Loucy (cell line): ENCODE measurements at regions not wholly inside any gene's neighbourhood (a gene's known extent, or its start where the extent isn't known, plus 50 kb on each side); places are given as distances from the start of the nearest gene placed in this dataset.

Source experiments
- H2AFZ ChIP-seq: fragments of 200-600 bp; sonication (generic); 2 replicates; pipeline ENCODE4 v1.6.0; 2016; ENCODE audit warnings: antibody characterized with exemption, mild to moderate bottlenecking, low read length, moderate library complexity
- H3F3A ChIP-seq: fragments of 200-600 bp; 2 replicates; pipeline ENCODE4 v1.6.0; 2016; ENCODE audit warnings: antibody characterized with exemption, low read depth, mild to moderate bottlenecking
- H3K27me3 ChIP-seq: fragments of 200-600 bp; sonication (generic); 2 replicates; pipeline ENCODE4 v1.6.1; 2014; ENCODE audit warnings: low read length, mild to moderate bottlenecking; ENCODE audit not compliant: insufficient read depth, poor library complexity, severe bottlenecking
- H3K36me3 ChIP-seq: fragments of 200-600 bp; sonication (generic); 2 replicates; pipeline ENCODE4 v1.6.1; 2016; ENCODE audit warnings: low read length; ENCODE audit not compliant: insufficient read depth
- H3K4me1 ChIP-seq: fragments of 200-600 bp; sonication (generic); 2 replicates; pipeline ENCODE4 v1.5.1; 2014; ENCODE audit warnings: low read length, mild to moderate bottlenecking; ENCODE audit not compliant: insufficient read depth, poor library complexity, severe bottlenecking
- H3K4me2 ChIP-seq: fragments of 200-600 bp; sonication (generic); 2 replicates; pipeline ENCODE4 v1.6.0; 2014; ENCODE audit warnings: antibody characterized with exemption, low read length, low read depth, mild to moderate bottlenecking; ENCODE audit not compliant: poor library complexity, severe bottlenecking
- H3K4me3 ChIP-seq: fragments of 200-600 bp; sonication (generic); 2 replicates; pipeline ENCODE4 v1.5.1; 2014; ENCODE audit warnings: low read length, mild to moderate bottlenecking, mixed read lengths; ENCODE audit not compliant: poor library complexity, severe bottlenecking
- H3K79me2 ChIP-seq: fragments of 200-600 bp; sonication (generic); 2 replicates; pipeline ENCODE4 v1.6.1; 2014; ENCODE audit warnings: low read length; ENCODE audit not compliant: insufficient read depth
- H3K9ac ChIP-seq: fragments of 200-600 bp; sonication (generic); 2 replicates; pipeline ENCODE4 v1.6.0; 2014; ENCODE audit warnings: mild to moderate bottlenecking, low read depth, low read length, moderate library complexity; ENCODE audit not compliant: poor library complexity, severe bottlenecking
- H3K9me2 ChIP-seq: fragments of 200-600 bp; sonication (generic); replicated peaks from 2 replicates; pipeline ENCODE4 v1.6.1; 2016; ENCODE audit warnings: low read depth, low read length, mixed read lengths
- H3K9me3 ChIP-seq: fragments of 200-600 bp; sonication (generic); 2 replicates; pipeline ENCODE4 v1.6.1; 2014; ENCODE audit warnings: mild to moderate bottlenecking, antibody characterized with exemption, low read length, low read depth; ENCODE audit not compliant: insufficient read depth
- H4K20me1 ChIP-seq: fragments of 200-600 bp; sonication (generic); 2 replicates; pipeline ENCODE4 v1.6.0; 2014; ENCODE audit warnings: antibody characterized with exemption, low read length, mild to moderate bottlenecking; ENCODE audit not compliant: insufficient read depth, poor library complexity, severe bottlenecking
- CTCF ChIP-seq: fragments of 200-600 bp; sonication (generic); conservative IDR thresholded peaks from 2 replicates; pipeline ENCODE4 v1.5.1; 2014; ENCODE audit warnings: mild to moderate bottlenecking, antibody characterized with exemption, low read length
- EZH2phosphoT487 ChIP-seq: fragments of 200-600 bp; IDR thresholded peaks from 2 replicates; pipeline ENCODE4 v1.6.1; 2018; ENCODE audit warnings: antibody characterized with exemption, mild to moderate bottlenecking, moderate library complexity, borderline replicate concordance

GRCh38 chr4:137610960-137611359 is 78.7 kb upstream of the PCDH18 start:
- Histone ChIP-seq H3K4me2 (no peak overlapping the region), H3K9me3 (no peaks in the 10 kb centered on the region), H3K36me3 (no peaks in the 10 kb centered on the region), H3K4me3 (no peak overlapping the region), H2AFZ (no peak overlapping the region), H3F3A (no peaks in the 10 kb centered on the region), H3K79me2 (no peaks in the 10 kb centered on the region), H3K27me3 (no peaks in the 10 kb centered on the region), H3K9ac (no peak overlapping the region), H3K4me1 (peaks cover 7% of the 10 kb centered on the region), H4K20me1 (no peaks in the 10 kb centered on the region), H3K9me2 (no peaks in the 10 kb centered on the region)
- peak; percentile 75 for TF ChIP-seq CTCF
- TF ChIP-seq EZH2phosphoT487 = no peak

GRCh38 chr4:137609718-137610430 is 77.6 kb upstream of the PCDH18 start:
- Histone ChIP-seq H3K4me1 (peaks cover 7% of the 10 kb centered on the region), H3K4me2 (no peak overlapping the region), H3K4me3 (no peak overlapping the region), H3K9me3 (no peaks in the 10 kb centered on the region), H4K20me1 (no peaks in the 10 kb centered on the region), H2AFZ (0 out of 2 replicates have a peak overlapping the region, but pooled peaks have one; percentile 2), H3K9me2 (no peaks in the 10 kb centered on the region), H3K27me3 (no peaks in the 10 kb centered on the region), H3K9ac (no peak overlapping the region), H3K36me3 (no peaks in the 10 kb centered on the region), H3F3A (no peaks in the 10 kb centered on the region), H3K79me2 (no peaks in the 10 kb centered on the region)
- no peak for TF ChIP-seq EZH2phosphoT487
- TF ChIP-seq CTCF = no peak

GRCh38 chr4:137608085-137608484 is 75.8 kb upstream of the PCDH18 start:
- no peak for TF ChIP-seq EZH2phosphoT487
- TF ChIP-seq CTCF = no peak
- no peaks in the 10 kb centered on the region for H4K20me1 ChIP-seq

More at GRCh38 chr4:137608085-137608484, 75.8 kb upstream of the PCDH18 start:
- Histone ChIP-seq H3K4me1 (peaks cover 7% of the 10 kb centered on the region), H3F3A (no peaks in the 10 kb centered on the region), H3K4me3 (no peak overlapping the region), H3K9ac (no peak overlapping the region), H2AFZ (no peak overlapping the region; the same call in 1 of the 2 replicates), H3K9me3 (no peaks in the 10 kb centered on the region), H3K36me3 (no peaks in the 10 kb centered on the region), H3K4me2 (no peak overlapping the region), H3K79me2 (no peaks in the 10 kb centered on the region), H3K27me3 (no peaks in the 10 kb centered on the region), H3K9me2 (no peaks in the 10 kb centered on the region)
